Hematopoietic multipotent progenitor cell treated with erythropoietin and hydrocortisone succinate and interleukin-3 and kit ligand, for 8 days (in vitro differentiated cells): ENCODE measurements at regions not wholly inside any gene's neighbourhood (a gene's known extent, or its start where the extent isn't known, plus 50 kb on each side); places are given as distances from the start of the nearest gene placed in this dataset.

Experiments used
- DNase-seq: peaks from one replicate; pipeline ENCODE4 v3.0.0-alpha.2; 2015

DNA sequence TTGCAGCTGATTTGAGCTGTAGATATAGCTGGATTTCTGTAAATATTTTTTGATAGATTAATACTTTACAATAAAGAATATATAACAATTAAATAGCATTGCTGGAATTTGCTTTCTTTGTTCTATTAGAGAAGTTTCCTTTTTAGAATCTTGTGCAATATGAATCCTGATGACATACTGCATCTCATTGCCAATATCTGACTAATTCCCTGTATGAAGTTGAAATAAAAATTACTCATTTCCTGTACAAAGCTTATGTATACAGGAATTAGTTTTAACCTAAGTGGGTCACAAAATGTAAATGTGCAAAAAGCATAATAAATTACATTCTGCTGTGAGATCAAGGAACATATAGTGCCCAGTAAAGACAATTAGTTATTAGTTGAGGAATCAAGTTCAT lies 72.8 kb upstream of the TMEFF2 start:
- no peak for DNase-seq

DNA sequence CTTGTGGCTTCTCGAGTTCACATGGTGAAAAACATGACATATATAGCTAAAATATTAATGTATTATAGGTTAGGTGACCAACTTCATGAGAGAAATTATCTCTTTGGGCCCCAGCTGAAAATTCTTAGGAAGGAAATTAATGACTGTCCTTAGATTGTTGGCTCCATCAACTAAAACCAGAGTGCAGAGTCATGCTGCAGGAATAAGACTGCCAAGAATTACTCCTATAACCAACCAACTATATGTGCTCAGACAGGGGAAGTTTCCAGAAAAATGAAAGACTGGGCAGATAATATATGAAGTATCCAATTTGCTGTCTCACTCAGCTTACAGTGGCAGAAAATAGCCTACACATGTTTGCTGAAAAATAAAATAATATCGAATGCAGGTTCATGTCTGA lies 71.0 kb upstream of the TMEFF2 start:
- DNase-seq, result no peak

DNA sequence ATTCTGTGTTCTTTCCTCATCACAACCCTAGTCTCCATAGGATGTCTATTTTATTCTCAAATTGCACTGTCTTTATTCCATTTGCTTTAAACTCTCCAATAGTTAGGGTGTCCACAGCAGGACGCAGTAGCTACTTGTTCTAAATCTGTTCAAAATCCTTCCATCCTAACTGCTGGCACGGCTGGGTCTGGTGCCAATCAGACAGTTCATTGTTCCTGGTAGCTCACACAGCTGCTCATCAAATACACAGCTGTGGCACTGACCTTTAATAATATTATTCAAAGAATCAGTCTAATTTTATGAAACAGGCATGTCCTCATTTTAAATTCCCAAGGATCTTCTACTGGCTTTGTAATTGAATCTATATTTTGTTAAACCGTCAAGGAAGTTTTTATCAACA lies 59.7 kb upstream of the TMEFF2 start:
- DNase-seq, result no peak

DNA sequence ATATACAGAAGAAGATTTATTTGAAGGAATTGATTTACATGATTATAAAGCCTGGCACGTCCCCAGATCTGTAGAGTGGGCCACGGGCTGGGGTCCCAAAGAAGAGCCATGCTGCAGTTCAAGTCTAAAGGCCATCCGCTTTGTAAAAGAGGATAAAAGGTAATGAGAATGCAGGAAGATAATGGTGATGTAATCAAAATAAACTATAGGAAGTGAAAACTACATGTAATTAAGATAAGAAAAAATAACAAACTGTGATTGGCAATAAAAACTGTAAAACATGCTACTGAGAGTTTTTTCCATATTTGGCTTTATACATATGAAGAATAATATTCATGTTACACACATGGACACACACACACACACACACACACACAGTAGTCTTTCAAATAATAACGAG lies 59.0 kb upstream of the TMEFF2 start:
- DNase-seq, result no peak

DNA sequence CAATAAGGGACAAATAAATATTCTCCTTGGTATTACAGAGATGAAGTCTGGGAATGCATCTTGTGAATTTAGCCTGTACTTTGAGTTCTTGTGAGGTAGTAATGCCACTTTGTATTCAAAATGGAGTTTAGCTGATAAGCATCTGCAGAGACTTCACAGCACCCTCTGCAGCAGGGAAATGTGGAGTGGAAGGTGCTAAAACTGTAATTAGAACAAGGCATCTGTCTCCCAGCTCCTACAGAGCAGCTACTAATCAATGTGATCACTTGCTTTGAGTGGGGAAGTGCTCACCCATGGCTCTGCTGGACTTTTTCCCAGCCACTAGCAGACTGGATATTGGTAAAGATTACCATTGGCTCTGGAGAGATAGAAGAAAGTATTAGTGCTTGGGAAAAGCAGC lies 56.2 kb upstream of the TMEFF2 start:
- no peak for DNase-seq

DNA sequence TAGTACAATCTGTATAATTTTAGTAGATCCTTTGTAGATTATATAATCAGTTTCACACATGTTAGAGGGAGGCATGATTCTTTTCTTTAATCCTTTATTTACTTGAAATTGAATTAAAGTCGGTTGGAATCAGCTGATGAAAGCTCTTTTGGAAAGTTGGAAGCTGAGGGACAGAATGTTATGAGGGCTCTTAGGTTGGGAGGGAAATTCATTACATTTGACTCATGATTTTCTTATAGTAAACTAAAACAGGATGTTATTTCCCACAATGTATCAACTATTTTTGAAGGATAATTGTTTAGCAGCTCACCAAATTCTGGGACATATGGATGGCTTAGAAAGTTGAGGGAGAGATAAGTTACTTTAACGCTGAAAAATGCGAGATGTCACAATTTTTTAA lies 52.7 kb upstream of the TMEFF2 start:
- DNase-seq, result no peak

DNA sequence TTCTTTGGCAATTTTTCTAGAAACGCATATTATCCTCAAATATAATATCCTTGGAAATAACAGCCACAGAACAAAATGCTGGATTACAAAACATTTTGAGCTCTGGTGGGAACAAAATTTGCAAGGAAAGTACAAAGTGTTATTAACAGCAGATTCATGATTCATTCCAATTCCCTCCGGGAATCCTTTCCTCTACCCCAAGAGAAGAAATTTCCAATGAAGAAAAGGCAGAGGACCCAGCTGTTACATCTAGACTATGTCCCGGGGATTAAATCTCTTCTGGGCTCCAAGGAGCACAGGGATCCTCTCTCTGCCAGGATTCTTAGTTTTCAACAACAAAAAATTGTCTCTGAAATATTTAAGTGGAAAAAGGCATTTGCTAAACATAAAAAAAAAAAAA lies 51.6 kb upstream of the TMEFF2 start:
- DNase-seq, result no peak

DNA sequence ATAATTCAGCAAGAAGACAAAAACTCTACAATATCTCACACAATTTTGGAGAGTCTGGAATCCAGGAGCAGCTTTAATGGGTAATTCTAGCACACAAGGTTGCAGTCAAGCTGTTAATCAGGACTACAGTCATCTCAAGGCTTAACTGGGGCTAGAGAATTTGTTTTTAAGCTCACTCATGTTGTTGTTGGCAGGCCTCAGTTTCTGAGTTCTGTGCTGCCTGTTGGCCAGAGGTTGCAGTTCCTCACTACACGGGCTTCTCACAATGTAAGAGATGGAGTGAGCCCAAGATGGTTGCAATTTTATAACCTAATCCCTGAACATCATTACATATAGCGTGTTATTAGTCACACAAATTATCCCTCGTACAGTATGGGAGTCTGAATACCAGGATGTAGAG lies 50.6 kb upstream of the TMEFF2 start:
- no peak for DNase-seq
